ENCODE measurements at regions not wholly inside any gene's neighbourhood (a gene's known extent, or its start where the extent isn't known, plus 50 kb on each side); places are given as distances from the start of the nearest gene placed in this dataset.
A peak's percentile ranks its signal among the peaks of the same experiment; 100 is the strongest.

- TF ChIP-seq ZFX (IDR thresholded peaks at IDR 0.05) (no peak), CTCF (conservative IDR thresholded peaks at IDR 0.05) (no peak)
- H3K27ac ChIP-seq, result no peak overlapping the region
These were observed 1023.4 kb downstream of the CDH11 start for GRCh38 chr16:64098451-64098850.

- no peak for TF ChIP-seq ZFX (IDR thresholded peaks at IDR 0.05)
- no peak for TF ChIP-seq CTCF (conservative IDR thresholded peaks at IDR 0.05)
These were observed 1025.2 kb downstream of the CDH11 start for GRCh38 chr16:64096689-64097088.

GRCh38 chr16:64094992-64095634 lies 1026.8 kb downstream of the CDH11 start:
- TF ChIP-seq ZFX (IDR thresholded peaks at IDR 0.05) (no peak), CTCF (conservative IDR thresholded peaks at IDR 0.05) (no peak)
- no peak overlapping the region for H3K27ac ChIP-seq

More at GRCh38 chr16:64096689-64097088, 1025.2 kb downstream of the CDH11 start:
- no peak overlapping the region for H3K27ac ChIP-seq

- TF ChIP-seq CTCF (conservative IDR thresholded peaks at IDR 0.05), result no peak
These were observed 1027.5 kb downstream of the CDH11 start for GRCh38 chr16:64094181-64094965.

GRCh38 chr16:64092271-64092670 lies 1029.6 kb downstream of the CDH11 start:
- TF ChIP-seq CTCF (conservative IDR thresholded peaks at IDR 0.05), result no peak
- no peak for TF ChIP-seq ZFX (IDR thresholded peaks at IDR 0.05)
- no peak overlapping the region for H3K27ac ChIP-seq

More at GRCh38 chr16:64094181-64094965, 1027.5 kb downstream of the CDH11 start:
- no peak overlapping the region for H3K27ac ChIP-seq

GRCh38 chr16:64090327-64090726 lies 1031.5 kb downstream of the CDH11 start:
- no peak for TF ChIP-seq CTCF (conservative IDR thresholded peaks at IDR 0.05)
- TF ChIP-seq ZFX (IDR thresholded peaks at IDR 0.05), result no peak
- no peak overlapping the region for H3K27ac ChIP-seq

GRCh38 chr16:64089697-64090096 lies 1032.2 kb downstream of the CDH11 start:
- TF ChIP-seq ZFX (IDR thresholded peaks at IDR 0.05) (no peak), CTCF (conservative IDR thresholded peaks at IDR 0.05) (peak; percentile 66)
- H3K27ac ChIP-seq, result no peak overlapping the region

All from C4-2B (cell line).